IMR-90 (cell line): ENCODE measurements at regions not wholly inside any gene's neighbourhood (a gene's known extent, or its start where the extent isn't known, plus 50 kb on each side); places are given as distances from the start of the nearest gene placed in this dataset.

Source experiments
- ATAC-seq: fragments of 200-7000 bp; cut with Tn5 transposase; 2 replicates; pipeline ENCODE4 v1.9.1; 2020; ENCODE audit warnings: low read depth, mild to moderate bottlenecking, moderate library complexity
- BruUV-seq: library from RNA; stranded (reverse); fragments of 400-500 nt; replicated peaks from 2 replicates; lab custom pipeline; 2021; lab: Mats Ljungman, UMichigan
- CTCF ChIA-PET: fragments of 300-600 bp; formaldehyde crosslinking; extraction: SDS; loops from one replicate; lab custom pipeline; 2021; ENCODE audit warnings: antibody characterized with exemption; lab: Yijun Ruan, JAX
- POLR2A ChIA-PET: fragments of 300-600 bp; sonication (Branson Sonifier 250); formaldehyde crosslinking; loops from one replicate; lab custom pipeline; 2022; ENCODE audit warnings: antibody characterized with exemption; ENCODE audit not compliant: unreplicated experiment; lab: Charles Lee
- DNase-seq: peaks from one replicate; pipeline ENCODE4 v3.0.0; 2013
- H2AFZ ChIP-seq: replicated peaks from 2 replicates; pipeline ENCODE3; 2013; ENCODE audit warnings: low read length, mild to moderate bottlenecking; ENCODE audit not compliant: poor library complexity
- H2AK5ac ChIP-seq: 2 replicates; pipeline ENCODE4 v1.6.1; 2013; ENCODE audit warnings: low read depth, low read length, inconsistent platforms
- H2AK9ac ChIP-seq: replicated peaks from 2 replicates; pipeline ENCODE3; 2013; ENCODE audit warnings: mild to moderate bottlenecking, low read depth, low read length, moderate library complexity; ENCODE audit not compliant: poor library complexity
- H2BK120ac ChIP-seq: 2 replicates; pipeline ENCODE4 v1.6.1; 2013; ENCODE audit warnings: low read depth, low read length, inconsistent platforms
- H2BK15ac ChIP-seq: 3 replicates; pipeline ENCODE4 v1.6.1; 2013; ENCODE audit warnings: low read depth, low read length, inconsistent platforms
- H2BK20ac ChIP-seq: 2 replicates; pipeline ENCODE4 v1.6.1; 2013; ENCODE audit warnings: low read depth, mild to moderate bottlenecking, inconsistent platforms, low read length, moderate library complexity
- H2BK5ac ChIP-seq: 2 replicates; pipeline ENCODE4 v1.6.1; 2013; ENCODE audit warnings: mild to moderate bottlenecking, low read depth, low read length, inconsistent platforms; ENCODE audit not compliant: poor library complexity, severe bottlenecking
- H3K14ac ChIP-seq: replicated peaks from 2 replicates; pipeline ENCODE4 v1.6.1; 2013; ENCODE audit warnings: low read depth, low read length, inconsistent platforms
- H3K18ac ChIP-seq: 2 replicates; pipeline ENCODE4 v1.6.1; 2013; ENCODE audit warnings: low read depth, low read length, control low read depth
- H3K23ac ChIP-seq: 2 replicates; pipeline ENCODE4 v1.6.1; 2013; ENCODE audit warnings: low read depth, low read length, inconsistent platforms
- H3K27ac ChIP-seq: 2 replicates; pipeline ENCODE4 v1.5.1; 2013; ENCODE audit warnings: mild to moderate bottlenecking, control low read depth, low read length; ENCODE audit not compliant: insufficient read depth
- H3K27me3 ChIP-seq: 2 replicates; pipeline ENCODE4 v1.6.1; 2013; ENCODE audit warnings: low read length; ENCODE audit not compliant: control insufficient read depth, insufficient read depth
- H3K36me3 ChIP-seq: 2 replicates; pipeline ENCODE4 v1.6.1; 2013; ENCODE audit warnings: low read length, mixed read lengths; ENCODE audit not compliant: control insufficient read depth, insufficient read depth
- H3K4ac ChIP-seq: 2 replicates; pipeline ENCODE4 v1.6.1; 2013; ENCODE audit warnings: low read depth, low read length, inconsistent platforms
- H3K4me1 ChIP-seq: 2 replicates; pipeline ENCODE4 v1.6.1; 2013; ENCODE audit warnings: low read length, mixed read lengths; ENCODE audit not compliant: control insufficient read depth, insufficient read depth
- H3K4me2 ChIP-seq: 2 replicates; pipeline ENCODE4 v1.6.1; 2013; ENCODE audit warnings: low read depth, mild to moderate bottlenecking, control low read depth, low read length, moderate library complexity
- H3K4me3 ChIP-seq: 2 replicates; pipeline ENCODE4 v1.5.1; 2013; ENCODE audit warnings: low read depth, mild to moderate bottlenecking, control low read depth, low read length, moderate library complexity; ENCODE audit not compliant: insufficient read depth
- H3K56ac ChIP-seq: 2 replicates; pipeline ENCODE4 v1.6.1; 2013; ENCODE audit warnings: low read length, inconsistent platforms; ENCODE audit not compliant: insufficient read depth; ENCODE audit errors: extremely low read depth
- H3K79me1 ChIP-seq, 2 experiments: 2 replicates each; pipeline ENCODE4 v1.6.1; 2013; ENCODE audit warnings: low read length in 2 of 2, inconsistent platforms in 1 of 2, low read depth in 1 of 2
- H3K9ac ChIP-seq: 2 replicates; pipeline ENCODE4 v1.6.1; 2013; ENCODE audit warnings: low read depth, low read length, control low read depth
- H3K9me1 ChIP-seq: 2 replicates; pipeline ENCODE4 v1.6.1; 2013; ENCODE audit warnings: low read length, inconsistent platforms; ENCODE audit not compliant: insufficient read depth
- H3K9me3 ChIP-seq: 2 replicates; pipeline ENCODE4 v1.6.1; 2013; ENCODE audit warnings: low read length; ENCODE audit not compliant: control insufficient read depth, insufficient read depth
- H4K20me1 ChIP-seq: 2 replicates; pipeline ENCODE4 v1.6.1; 2013; ENCODE audit warnings: low read length, inconsistent platforms; ENCODE audit not compliant: insufficient read depth
- H4K5ac ChIP-seq: 2 replicates; pipeline ENCODE4 v1.6.1; 2013; ENCODE audit warnings: mild to moderate bottlenecking, low read depth, low read length, control low read depth
- H4K8ac ChIP-seq, 2 experiments: 2 replicates each; pipeline ENCODE4 v1.6.1; 2013; ENCODE audit warnings: low read depth in 2 of 2, low read length in 2 of 2, control low read depth in 1 of 2, inconsistent platforms in 1 of 2
- H4K91ac ChIP-seq: 2 replicates; pipeline ENCODE4 v1.6.1; 2013; ENCODE audit warnings: low read depth, low read length, inconsistent platforms; ENCODE audit not compliant: insufficient read depth
- RAD21 ChIP-seq: IDR thresholded peaks from 2 replicates; pipeline ENCODE4 v1.6.1; 2012; ENCODE audit warnings: low read length, improper control_type of control experiment
- RCOR1 ChIP-seq: IDR thresholded peaks from 2 replicates; pipeline ENCODE4 v1.6.1; 2012; ENCODE audit warnings: mild to moderate bottlenecking, low read length, improper control_type of control experiment; ENCODE audit not compliant: insufficient replicate concordance
- WGBS, 2 experiments: methylation state at CpG; one replicate each; pipeline versions ENCODE4 v1.1.5 to v1.1.7; 2013; ENCODE audit warnings: missing lambda C conversion rate in 2 of 2; ENCODE audit not compliant: insufficient read length in 1 of 2; ENCODE audit errors: extremely low coverage in 2 of 2; 5-methylcytosine and 5-hydroxymethylcytosine counted together
- dilution Hi-C: fragments of 300-500 bp; cut with HindIII; formaldehyde crosslinking; loops from one replicate; pipeline ENCODE4 v1.14.3; 2018; ENCODE audit warnings: low sequenced_read_pairs; ENCODE audit not compliant: unreplicated experiment
- in situ Hi-C: fragments of 300-500 bp; cut with MboI; formaldehyde crosslinking; loops from 3 replicates; pipeline ENCODE4 v1.14.3; 2019; ENCODE audit warnings: low sequenced_read_pairs, inconsistent platforms, mixed read lengths
- intact Hi-C: fragments of 100-400 bp; cut with micrococcal nuclease; formaldehyde crosslinking; loops from 2 replicates; pipeline ENCODE4 v1.10.0; 2022
- TF ChIP-seq, protein P1 (sequence below): conservative IDR thresholded peaks from 2 replicates; pipeline ENCODE4 v1.5.1; 2012; ENCODE audit warnings: mild to moderate bottlenecking, low read depth, low read length, improper control_type of control experiment
- TF ChIP-seq, protein P2 (sequence below): fragments of 150-350 bp; IDR thresholded peaks from 2 replicates; pipeline ENCODE4 v1.6.1; 2016; ENCODE audit warnings: low read depth, mild to moderate bottlenecking, low read length, moderate library complexity, borderline replicate concordance
- TF ChIP-seq, protein P3 (sequence below): fragments of 150-350 bp; IDR thresholded peaks from 2 replicates; pipeline ENCODE4 v1.6.1; 2017; ENCODE audit warnings: mild to moderate bottlenecking, antibody characterized with exemption, low read length, low read depth

DNA sequence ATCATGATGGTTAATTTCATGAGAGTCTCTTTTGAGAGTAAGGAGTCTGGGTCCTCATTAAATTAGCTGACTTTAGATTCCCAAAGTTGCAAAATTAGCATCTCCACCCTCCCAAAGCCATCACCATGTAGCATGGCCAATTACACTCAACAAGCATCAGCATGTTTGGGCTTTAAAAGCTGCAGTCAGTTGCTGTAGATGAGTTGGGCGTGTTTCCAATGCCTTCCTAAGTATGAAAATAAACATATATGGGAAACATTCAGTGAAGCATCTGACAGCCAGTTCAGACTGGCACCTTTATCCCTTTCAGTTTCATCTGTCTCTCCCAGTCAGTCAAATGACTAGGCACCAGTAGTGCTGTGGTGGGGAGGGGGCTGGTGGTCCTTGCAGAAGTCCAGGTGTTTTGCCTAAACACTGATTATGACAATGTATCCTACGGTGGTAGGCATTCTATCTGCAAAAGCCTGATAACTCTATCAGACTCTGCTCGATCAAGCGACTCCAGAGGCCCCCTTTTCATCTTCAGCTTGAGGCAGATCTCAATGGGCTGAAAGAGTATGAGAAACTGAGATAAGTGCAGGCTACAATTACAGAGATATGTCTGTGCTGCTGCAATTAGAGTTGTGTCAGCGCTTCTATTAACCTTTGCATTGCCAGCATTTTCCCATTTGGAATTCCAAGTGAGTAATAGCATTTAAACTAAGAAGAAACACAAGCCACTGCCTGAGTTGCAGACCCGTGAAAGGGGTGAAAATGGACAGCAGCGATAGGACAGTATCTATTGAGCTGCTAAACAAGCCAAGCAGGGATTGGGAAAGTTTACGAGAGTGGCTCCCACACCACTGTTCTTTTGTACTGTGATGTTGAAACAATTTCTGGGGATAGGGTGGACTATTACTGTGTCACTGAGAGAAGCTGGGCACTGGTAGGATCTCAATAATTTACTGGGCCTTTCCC, 67.3 kb upstream of the SPOPL start (continued):
- TF ChIP-seq, protein P1, sequence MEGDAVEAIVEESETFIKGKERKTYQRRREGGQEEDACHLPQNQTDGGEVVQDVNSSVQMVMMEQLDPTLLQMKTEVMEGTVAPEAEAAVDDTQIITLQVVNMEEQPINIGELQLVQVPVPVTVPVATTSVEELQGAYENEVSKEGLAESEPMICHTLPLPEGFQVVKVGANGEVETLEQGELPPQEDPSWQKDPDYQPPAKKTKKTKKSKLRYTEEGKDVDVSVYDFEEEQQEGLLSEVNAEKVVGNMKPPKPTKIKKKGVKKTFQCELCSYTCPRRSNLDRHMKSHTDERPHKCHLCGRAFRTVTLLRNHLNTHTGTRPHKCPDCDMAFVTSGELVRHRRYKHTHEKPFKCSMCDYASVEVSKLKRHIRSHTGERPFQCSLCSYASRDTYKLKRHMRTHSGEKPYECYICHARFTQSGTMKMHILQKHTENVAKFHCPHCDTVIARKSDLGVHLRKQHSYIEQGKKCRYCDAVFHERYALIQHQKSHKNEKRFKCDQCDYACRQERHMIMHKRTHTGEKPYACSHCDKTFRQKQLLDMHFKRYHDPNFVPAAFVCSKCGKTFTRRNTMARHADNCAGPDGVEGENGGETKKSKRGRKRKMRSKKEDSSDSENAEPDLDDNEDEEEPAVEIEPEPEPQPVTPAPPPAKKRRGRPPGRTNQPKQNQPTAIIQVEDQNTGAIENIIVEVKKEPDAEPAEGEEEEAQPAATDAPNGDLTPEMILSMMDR = no peak

DNA sequence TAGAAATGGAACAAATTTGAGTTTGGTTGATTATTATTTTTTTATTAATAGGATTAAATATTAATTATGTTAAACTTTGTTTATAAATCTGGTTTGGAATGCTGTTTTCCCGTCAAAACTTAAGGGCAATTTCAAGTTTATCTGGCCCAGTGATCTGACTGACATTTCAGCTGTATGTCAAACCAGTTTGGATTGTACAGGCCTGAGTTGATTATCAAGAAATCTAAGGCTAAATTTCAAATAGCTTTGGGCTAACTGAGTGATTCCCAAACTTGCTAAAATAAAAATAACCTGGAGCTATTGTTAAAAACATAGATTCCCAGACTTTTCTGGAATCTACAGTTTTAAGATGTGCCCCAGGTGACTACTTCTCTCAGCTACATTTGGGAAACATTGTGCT, 65.9 kb upstream of the SPOPL start:
- no peak overlapping the region for H4K91ac ChIP-seq
- H3K9me1 ChIP-seq = no peaks in the 10 kb centered on the region
- H3K18ac ChIP-seq = no peak overlapping the region
- H3K4me1 ChIP-seq = peaks cover 3% of the 10 kb centered on the region
- no peak overlapping the region for H3K14ac ChIP-seq
- in situ Hi-C loops (no loop called here), intact Hi-C loops (no loop called here), dilution Hi-C loops (no loop called here)
- CTCF ChIA-PET = no interaction called here
- H3K4ac ChIP-seq = no peak overlapping the region
- no peak overlapping the region for H2BK15ac ChIP-seq
- POLR2A ChIA-PET = interaction anchor here (0.6 kb wide), 1 partner anchor 124 kb away, joined by 3 read pairs; no protein-coding TSS in a partner anchor
- no peak overlapping the region for H2BK5ac ChIP-seq
- H4K20me1 ChIP-seq = no peaks in the 10 kb centered on the region
- H2AK5ac ChIP-seq = no peak overlapping the region
- DNase-seq (no peak), ATAC-seq (no peak)
- H3K36me3 ChIP-seq = no peaks in the 10 kb centered on the region
- H4K8ac ChIP-seq = no peak overlapping the region
- TF ChIP-seq, protein P2, sequence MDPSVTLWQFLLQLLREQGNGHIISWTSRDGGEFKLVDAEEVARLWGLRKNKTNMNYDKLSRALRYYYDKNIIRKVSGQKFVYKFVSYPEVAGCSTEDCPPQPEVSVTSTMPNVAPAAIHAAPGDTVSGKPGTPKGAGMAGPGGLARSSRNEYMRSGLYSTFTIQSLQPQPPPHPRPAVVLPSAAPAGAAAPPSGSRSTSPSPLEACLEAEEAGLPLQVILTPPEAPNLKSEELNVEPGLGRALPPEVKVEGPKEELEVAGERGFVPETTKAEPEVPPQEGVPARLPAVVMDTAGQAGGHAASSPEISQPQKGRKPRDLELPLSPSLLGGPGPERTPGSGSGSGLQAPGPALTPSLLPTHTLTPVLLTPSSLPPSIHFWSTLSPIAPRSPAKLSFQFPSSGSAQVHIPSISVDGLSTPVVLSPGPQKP = no peak
- TF ChIP-seq RCOR1 (no peak), RAD21 (no peak)
- TF ChIP-seq, protein P3, sequence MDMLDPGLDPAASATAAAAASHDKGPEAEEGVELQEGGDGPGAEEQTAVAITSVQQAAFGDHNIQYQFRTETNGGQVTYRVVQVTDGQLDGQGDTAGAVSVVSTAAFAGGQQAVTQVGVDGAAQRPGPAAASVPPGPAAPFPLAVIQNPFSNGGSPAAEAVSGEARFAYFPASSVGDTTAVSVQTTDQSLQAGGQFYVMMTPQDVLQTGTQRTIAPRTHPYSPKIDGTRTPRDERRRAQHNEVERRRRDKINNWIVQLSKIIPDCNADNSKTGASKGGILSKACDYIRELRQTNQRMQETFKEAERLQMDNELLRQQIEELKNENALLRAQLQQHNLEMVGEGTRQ = no peak
- H3K27ac ChIP-seq = no peak overlapping the region
- no peaks in the 10 kb centered on the region for H3K9me3 ChIP-seq
- H2BK20ac ChIP-seq = no peak overlapping the region
- H3K23ac ChIP-seq = no peak overlapping the region
- no CpG with 5 or more reads among the region's 1 CpG for WGBS, 2 experiments
- H3K79me1 ChIP-seq = no peaks in the 10 kb centered on the region
- H2AFZ ChIP-seq = no peak overlapping the region
- H3K4me2 ChIP-seq = no peak overlapping the region
- no peak overlapping the region for H2BK120ac ChIP-seq
- no peaks in the 10 kb centered on the region for H3K27me3 ChIP-seq
- no peak overlapping the region for H2AK9ac ChIP-seq
- no peak overlapping the region for H3K9ac ChIP-seq
- no TSS peak for BruUV-seq
- no peak overlapping the region for H3K4me3 ChIP-seq
- H3K56ac ChIP-seq = no peak overlapping the region
- no peak overlapping the region for H4K5ac ChIP-seq
